Common myeloid progenitor, CD34-positive (primary cell): ENCODE measurements at regions not wholly inside any gene's neighbourhood (a gene's known extent, or its start where the extent isn't known, plus 50 kb on each side); places are given as distances from the start of the nearest gene placed in this dataset.

Experiments
- CTCF ChIA-PET: fragments of 350-600 bp; sonication (Branson Sonifier 250); formaldehyde crosslinking; loops from one replicate; lab custom pipeline; 2021; ENCODE audit warnings: antibody characterized with exemption; lab: Charles Lee
- POLR2A ChIA-PET: fragments of 350-600 bp; sonication (Branson Sonifier 250); formaldehyde crosslinking; loops from one replicate; lab custom pipeline; 2021; ENCODE audit warnings: antibody characterized with exemption; lab: Charles Lee
- DNase-seq, 3 donors: peaks; one replicate each; pipeline versions ENCODE4 v3.0.0 to v3.0.0-alpha.2; 2013
- H3K27ac ChIP-seq, 2 experiments: 1 replicate in 1 of 2; 2 replicates in 1 of 2; pipeline ENCODE4 v1.7.0; 2013; ENCODE audit warnings: inconsistent platforms in 2 of 2, low read length in 2 of 2, mild to moderate bottlenecking in 2 of 2, low read depth in 1 of 2, moderate library complexity in 1 of 2; ENCODE audit not compliant: severe bottlenecking in 2 of 2, insufficient read depth in 1 of 2, poor library complexity in 1 of 2
- H3K27me3 ChIP-seq, 5 experiments: replicated peaks in 2 of 5; 1 replicate in 3 of 5; 2 replicates in 2 of 5; pipeline versions ENCODE4 v1.6.1 to v1.7.0; 2013; ENCODE audit warnings: low read length in 4 of 5, mild to moderate bottlenecking in 2 of 5, moderate library complexity in 2 of 5, inconsistent platforms in 1 of 5; ENCODE audit not compliant: insufficient read depth in 5 of 5, control insufficient read depth in 4 of 5
- H3K36me3 ChIP-seq, 4 experiments: 1 replicate in 2 of 4; 2 replicates in 2 of 4; pipeline versions ENCODE4 v1.6.1 to v1.7.0; 2013; ENCODE audit warnings: low read length in 3 of 4, control low read depth in 1 of 4, mild to moderate bottlenecking in 1 of 4; ENCODE audit not compliant: control insufficient read depth in 4 of 4, insufficient read depth in 4 of 4
- H3K4me1 ChIP-seq, 4 experiments: 1 replicate in 3 of 4; 2 replicates in 1 of 4; pipeline versions ENCODE4 v1.6.1 to v1.7.1; 2013; ENCODE audit warnings: low read length in 3 of 4, mild to moderate bottlenecking in 3 of 4, control low read depth in 1 of 4, inconsistent platforms in 1 of 4, moderate library complexity in 1 of 4; ENCODE audit not compliant: control insufficient read depth in 4 of 4, insufficient read depth in 4 of 4; ENCODE audit errors: control extremely low read depth in 1 of 4
- H3K4me3 ChIP-seq, 7 experiments: 1 replicate in 4 of 7; 2 replicates in 3 of 7; pipeline versions ENCODE4 v1.5.1 to v1.7.0; 2013; ENCODE audit warnings: mild to moderate bottlenecking in 7 of 7, low read length in 6 of 7, moderate library complexity in 6 of 7, inconsistent platforms in 2 of 7, low read depth in 2 of 7, control low read depth in 1 of 7; ENCODE audit not compliant: insufficient read depth in 4 of 7, control insufficient read depth in 1 of 7; ENCODE audit errors: extremely low read depth in 1 of 7
- H3K9me3 ChIP-seq, 5 experiments: 1 replicate in 4 of 5; 2 replicates in 1 of 5; pipeline versions ENCODE4 v1.6.1 to v1.7.1; 2013; ENCODE audit warnings: low read length in 4 of 5, mild to moderate bottlenecking in 2 of 5, inconsistent platforms in 1 of 5, low read depth in 1 of 5, moderate library complexity in 1 of 5; ENCODE audit not compliant: control insufficient read depth in 4 of 5, insufficient read depth in 2 of 5; ENCODE audit errors: control extremely low read depth in 1 of 5
- WGBS: methylation state at CpG from one replicate; pipeline ENCODE4 v1.1.5; 2013; ENCODE audit not compliant: insufficient coverage; 5-methylcytosine and 5-hydroxymethylcytosine counted together

- POLR2A ChIA-PET = no interaction called here
- WGBS = 90% methylated on average over 8 of the region's 19 CpGs
- Histone ChIP-seq H3K27ac (no peak overlapping the region), H3K4me3 (no peak overlapping the region), H3K4me1 (no peaks in the 10 kb centered on the region), H3K36me3 (no peaks in the 10 kb centered on the region), H3K27me3 (peaks cover 0 to 46% (median 17%) of the 10 kb centered on the region in 5 experiments), H3K9me3 (no peaks in the 10 kb centered on the region)
- CTCF ChIA-PET = no interaction called here
- no peak for DNase-seq
These were observed 305.3 kb upstream of the MKI67 start for GRCh38 chr10:128431506-128431905.

GRCh38 chr10:128432011-128432410 is 305.8 kb upstream of the MKI67 start:
- H3K27me3 ChIP-seq = peaks cover 0 to 46% (median 17%) of the 10 kb centered on the region in 5 experiments
- H3K9me3 ChIP-seq = no peaks in the 10 kb centered on the region
- no peak overlapping the region for H3K4me3 ChIP-seq
- H3K36me3 ChIP-seq = no peaks in the 10 kb centered on the region
- DNase-seq = no peak
- no peak overlapping the region for H3K27ac ChIP-seq
- CTCF ChIA-PET = no interaction called here
- POLR2A ChIA-PET = no interaction called here
- no peaks in the 10 kb centered on the region for H3K4me1 ChIP-seq
- WGBS = 80% methylated on average over 1 of the region's 7 CpGs

DNA sequence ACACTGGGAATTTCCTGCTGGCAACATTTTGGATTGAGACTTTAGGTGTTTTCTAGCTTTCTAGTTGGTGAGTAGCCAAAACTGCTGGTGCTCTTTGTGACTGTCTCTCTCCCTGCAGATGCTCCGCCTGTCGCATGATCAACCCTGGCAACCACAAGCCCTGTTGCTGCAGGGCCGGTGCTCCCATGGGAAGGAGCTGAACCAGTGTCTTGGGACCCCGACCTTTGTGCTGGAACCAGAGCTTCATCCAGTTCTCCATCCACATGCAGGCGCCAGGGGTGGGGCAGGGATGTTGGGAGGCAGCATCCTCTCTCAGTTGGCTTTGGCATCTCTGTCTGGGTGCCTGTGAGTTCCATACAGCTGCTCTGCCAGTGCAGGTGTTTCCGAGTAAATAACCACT is 306.2 kb upstream of the MKI67 start:
- Histone ChIP-seq H3K36me3 (no peaks in the 10 kb centered on the region), H3K27ac (no peak overlapping the region), H3K4me1 (no peaks in the 10 kb centered on the region), H3K27me3 (peaks cover 0 to 43% (median 16%) of the 10 kb centered on the region in 5 experiments), H3K9me3 (no peaks in the 10 kb centered on the region), H3K4me3 (no peak overlapping the region)
- WGBS = 100% methylated on average over 4 of the region's 6 CpGs
- ChIA-PET CTCF (no interaction called here), POLR2A (no interaction called here)
- no peak for DNase-seq

GRCh38 chr10:128435811-128436210 is 309.6 kb upstream of the MKI67 start:
- ChIA-PET POLR2A (no interaction called here), CTCF (no interaction called here)
- Histone ChIP-seq H3K4me3 (no peak overlapping the region), H3K27me3 (peaks cover 0 to 34% (median 11%) of the 10 kb centered on the region in 5 experiments), H3K36me3 (no peaks in the 10 kb centered on the region), H3K9me3 (no peaks in the 10 kb centered on the region), H3K27ac (no peak overlapping the region), H3K4me1 (no peaks in the 10 kb centered on the region)
- WGBS = 73% methylated on average over 2 of the region's 6 CpGs
- no peak for DNase-seq

DNA sequence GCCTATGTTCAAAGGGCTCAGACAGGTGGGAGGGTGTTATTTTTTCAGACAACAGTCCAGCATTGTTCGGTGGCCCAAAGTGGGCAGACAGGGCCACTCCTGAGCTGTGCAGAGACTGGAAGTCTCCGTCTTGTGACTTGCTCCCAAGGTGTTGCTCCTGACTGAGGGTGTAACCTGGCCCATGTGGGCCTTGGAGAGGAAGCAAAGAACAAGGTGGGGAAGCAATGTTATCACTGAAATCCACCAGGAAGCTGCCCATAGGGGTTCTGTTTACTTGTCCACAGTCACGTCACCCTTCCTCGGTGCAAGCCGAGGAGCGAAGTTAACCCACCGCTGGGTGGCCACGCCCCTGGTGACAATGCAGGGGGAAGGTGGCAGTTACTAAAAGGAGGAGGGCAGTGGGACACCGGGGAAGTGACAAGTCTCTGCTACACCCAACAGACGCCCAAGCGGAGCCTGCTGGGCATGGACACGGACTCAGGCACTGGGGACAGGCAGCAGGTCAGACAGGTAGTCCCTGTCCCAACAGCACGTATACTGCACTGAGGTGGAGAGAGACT is 311.6 kb upstream of the MKI67 start:
- POLR2A ChIA-PET = no interaction called here
- CTCF ChIA-PET = no interaction called here

GRCh38 chr10:128438417-128439063 is 312.3 kb upstream of the MKI67 start:
- Histone ChIP-seq H3K27ac (no peak overlapping the region), H3K36me3 (no peaks in the 10 kb centered on the region), H3K9me3 (peaks cover 0 to 3% (median 0%) of the 10 kb centered on the region in 5 experiments), H3K4me1 (no peaks in the 10 kb centered on the region), H3K27me3 (peaks cover 0 to 37% (median 13%) of the 10 kb centered on the region in 5 experiments), H3K4me3 (no peak overlapping the region)
- no peak for DNase-seq
- 98% methylated on average over 7 of the region's 16 CpGs for WGBS
- ChIA-PET POLR2A (no interaction called here), CTCF (no interaction called here)

More for the DNA sequence above, 311.6 kb upstream of the MKI67 start:
- no peaks in the 10 kb centered on the region for H3K4me1 ChIP-seq
- DNase-seq = no peak
- H3K27ac ChIP-seq = no peak overlapping the region
- peaks cover 0 to 39% (median 13%) of the 10 kb centered on the region in 5 experiments for H3K27me3 ChIP-seq
- 89% methylated on average over 6 of the region's 13 CpGs for WGBS
- H3K4me3 ChIP-seq = no peak overlapping the region
- H3K9me3 ChIP-seq = peaks cover 0 to 3% (median 0%) of the 10 kb centered on the region in 5 experiments
- H3K36me3 ChIP-seq = no peaks in the 10 kb centered on the region

DNA sequence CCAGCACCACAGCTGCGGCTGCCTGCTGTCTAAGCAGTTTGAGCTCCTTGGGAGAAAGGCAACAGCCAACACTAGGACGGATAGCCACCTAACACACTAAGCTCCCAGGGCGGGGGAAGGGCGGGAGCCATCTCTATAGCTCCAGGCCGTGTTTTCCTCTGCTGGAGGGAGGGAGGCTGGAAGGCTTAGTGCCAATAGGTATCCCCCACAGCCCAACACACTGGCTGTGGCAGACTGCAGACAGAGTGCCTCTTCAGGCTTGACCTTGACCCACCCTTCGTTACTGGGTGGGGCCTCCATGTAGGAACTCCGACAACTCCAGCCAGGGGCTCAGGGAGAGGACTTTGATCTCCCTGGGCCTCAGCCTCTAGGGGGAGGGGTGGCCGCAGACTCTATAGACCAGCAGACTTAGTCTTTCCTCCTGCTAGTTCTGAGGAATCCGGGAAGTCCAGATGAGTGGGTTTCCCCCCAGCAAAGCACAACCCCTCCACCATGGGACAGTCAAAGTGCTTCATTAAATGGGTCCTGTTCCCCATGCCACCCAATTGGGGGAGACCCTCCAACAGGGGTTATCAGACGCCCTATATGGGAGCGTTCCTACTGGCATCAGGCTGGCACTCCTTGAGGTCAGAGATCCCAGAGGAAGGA is 314.4 kb upstream of the MKI67 start:
- Histone ChIP-seq H3K9me3 (peaks cover 0 to 3% (median 0%) of the 10 kb centered on the region in 5 experiments), H3K36me3 (no peaks in the 10 kb centered on the region), H3K4me1 (no peaks in the 10 kb centered on the region), H3K27ac (no peak overlapping the region), H3K27me3 (peaks cover 0 to 27% (median 5%) of the 10 kb centered on the region in 5 experiments), H3K4me3 (no peak overlapping the region)
- ChIA-PET CTCF (no interaction called here), POLR2A (no interaction called here)
- 68% methylated on average over 10 of the region's 11 CpGs for WGBS
- no peak for DNase-seq
